HPDE6-E6E7 (cell line): ENCODE measurements at regions not wholly inside any gene's neighbourhood (a gene's known extent, or its start where the extent isn't known, plus 50 kb on each side); places are given as distances from the start of the nearest gene placed in this dataset.

Experiments
- DNase-seq: peaks from one replicate; pipeline ENCODE4 v3.0.0; 2011; ENCODE audit warnings: missing footprints; ENCODE audit errors: extremely low spot score

- no peak for DNase-seq
Observed at GRCh38 chr9:99282406-99282805, 60.3 kb downstream of the SEC61B start.

- no peak for DNase-seq
Observed at GRCh38 chr9:99285965-99286364, 63.9 kb downstream of the SEC61B start.

- no peak for DNase-seq
Observed at GRCh38 chr9:99286536-99286935, 64.5 kb downstream of the SEC61B start.

- no peak for DNase-seq
Observed at GRCh38 chr9:99287641-99288040, 65.6 kb downstream of the SEC61B start.

GRCh38 chr9:99288830-99289229 lies 66.7 kb downstream of the SEC61B start:
- no peak for DNase-seq

- no peak for DNase-seq
Observed at GRCh38 chr9:99294850-99295461, 72.9 kb downstream of the SEC61B start.

GRCh38 chr9:99296291-99296951 lies 74.3 kb downstream of the SEC61B start:
- no peak for DNase-seq

GRCh38 chr9:99298614-99299013 lies 76.5 kb downstream of the SEC61B start:
- no peak for DNase-seq

GRCh38 chr9:99299211-99300102 lies 77.4 kb downstream of the SEC61B start:
- peak; percentile 52 for DNase-seq

- DNase-seq, result no peak
Observed at GRCh38 chr9:99300103-99300439, 78.0 kb downstream of the SEC61B start.

GRCh38 chr9:99300603-99301002 lies 78.5 kb downstream of the SEC61B start:
- no peak for DNase-seq

- no peak for DNase-seq
Observed at GRCh38 chr9:99303177-99303576, 81.1 kb downstream of the SEC61B start.

GRCh38 chr9:99305124-99305523 lies 83.0 kb downstream of the SEC61B start:
- DNase-seq, result no peak

GRCh38 chr9:99305820-99306811 lies 84.0 kb downstream of the SEC61B start:
- DNase-seq, result no peak

GRCh38 chr9:99307851-99308250 lies 85.8 kb downstream of the SEC61B start:
- no peak for DNase-seq

GRCh38 chr9:99309141-99309939 lies 87.3 kb downstream of the SEC61B start:
- DNase-seq, result no peak

GRCh38 chr9:99312736-99313135 lies 90.7 kb downstream of the SEC61B start:
- no peak for DNase-seq

- DNase-seq, result no peak
Observed at GRCh38 chr9:99319048-99319447, 97.0 kb downstream of the SEC61B start.

- no peak for DNase-seq
Observed at GRCh38 chr9:99322299-99322698, 100.2 kb downstream of the SEC61B start.

GRCh38 chr9:99326112-99326916 lies 104.2 kb downstream of the SEC61B start:
- DNase-seq, result no peak
